HG02759 (cell line): ENCODE measurements at regions not wholly inside any gene's neighbourhood (a gene's known extent, or its start where the extent isn't known, plus 50 kb on each side); places are given as distances from the start of the nearest gene placed in this dataset.
"Not testable (repeated sequence)": the region's sequence is repeated elsewhere in the genome, so short reads cannot be mapped to it uniquely, and the experiment has no call there.

Source experiments
- ATAC-seq: cut with Tn5 transposase; IDR thresholded peaks from one replicate; pipeline ENCODE4 v1.9.1; 2021; ENCODE audit warnings: mild to moderate bottlenecking, moderate library complexity; ENCODE audit not compliant: unreplicated experiment

- ATAC-seq, result no peak
These were observed 56.3 kb upstream of the SPEF2 start for GRCh38 chr5:35561396-35561795.

DNA sequence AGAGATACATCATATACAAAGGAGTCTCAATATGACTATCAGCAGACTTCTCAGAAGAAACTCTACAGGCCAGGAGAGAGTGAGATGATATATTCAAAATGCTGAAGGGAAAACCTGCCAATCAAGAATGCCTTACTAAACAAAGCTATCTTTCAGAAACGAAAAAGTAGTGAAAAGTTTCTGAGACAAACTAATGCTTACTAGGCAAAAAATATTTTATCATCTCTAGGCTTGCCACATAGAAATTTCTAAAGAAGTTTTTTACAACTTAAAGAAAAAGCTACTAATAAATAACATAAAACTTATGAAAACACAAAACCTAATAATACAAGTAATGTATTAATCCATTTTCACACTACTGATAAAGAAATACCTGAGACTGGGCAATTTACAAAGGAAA lies 59.9 kb upstream of the SPEF2 start:
- ATAC-seq, result no peak

DNA sequence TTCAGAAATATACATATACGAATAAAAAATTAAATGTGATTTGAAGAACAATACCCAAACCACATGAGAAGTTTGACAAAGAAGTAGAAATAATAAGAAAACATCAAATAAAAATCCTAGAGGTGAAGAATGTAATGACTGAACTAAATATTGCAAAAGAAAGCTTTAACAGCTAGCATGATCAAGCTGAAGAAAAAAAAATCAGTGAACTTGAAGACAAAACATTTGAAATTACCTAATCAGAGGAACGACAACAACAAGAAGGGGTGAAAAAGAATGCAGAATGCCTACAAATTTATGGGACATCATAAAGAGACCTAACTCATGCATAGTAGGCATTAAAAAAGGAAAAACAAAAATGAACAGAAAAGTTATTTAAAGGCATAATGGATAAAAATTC lies 60.5 kb upstream of the SPEF2 start:
- ATAC-seq, result no peak

DNA sequence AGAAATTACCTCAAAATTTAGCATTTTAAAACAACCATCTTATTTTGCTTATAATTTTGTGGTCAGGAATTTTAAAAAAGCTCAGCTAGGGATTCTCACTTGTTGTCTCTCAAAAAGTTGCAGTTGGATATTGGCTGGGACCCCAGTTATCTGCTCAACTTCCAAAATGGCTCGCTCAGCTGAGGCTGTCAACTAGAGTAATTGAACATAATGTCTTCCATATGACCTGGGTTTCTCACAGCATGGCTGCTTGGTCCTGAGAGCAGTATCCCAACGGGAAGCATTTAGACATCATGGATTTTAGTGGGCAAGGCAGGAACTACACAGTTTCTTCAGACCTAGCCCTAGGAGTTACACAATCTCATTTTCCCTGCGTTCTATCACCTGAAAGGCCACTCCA lies 63.6 kb upstream of the SPEF2 start:
- ATAC-seq, result no peak

- no peak for ATAC-seq
These were observed 72.5 kb upstream of the SPEF2 start for GRCh38 chr5:35545190-35545589.

DNA sequence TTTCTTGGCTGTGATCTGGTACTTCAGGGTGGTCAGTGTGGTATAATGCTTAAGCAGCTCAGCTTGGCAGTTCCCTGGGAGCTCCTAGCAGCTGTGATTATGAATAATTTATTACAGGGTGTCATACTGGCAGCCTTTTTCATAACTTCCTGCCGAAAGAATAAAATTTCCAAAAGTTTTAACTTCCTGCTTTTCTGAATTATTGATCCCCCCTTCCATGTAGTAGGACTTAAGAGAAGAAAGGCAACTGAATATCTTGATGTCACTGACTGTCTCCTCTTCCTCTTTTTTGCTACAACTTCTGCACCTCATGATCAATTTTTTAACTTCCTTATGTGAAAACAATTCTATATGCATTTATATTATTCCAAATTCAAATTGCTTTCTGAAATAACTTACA lies 74.3 kb upstream of the SPEF2 start:
- ATAC-seq, result no peak

DNA sequence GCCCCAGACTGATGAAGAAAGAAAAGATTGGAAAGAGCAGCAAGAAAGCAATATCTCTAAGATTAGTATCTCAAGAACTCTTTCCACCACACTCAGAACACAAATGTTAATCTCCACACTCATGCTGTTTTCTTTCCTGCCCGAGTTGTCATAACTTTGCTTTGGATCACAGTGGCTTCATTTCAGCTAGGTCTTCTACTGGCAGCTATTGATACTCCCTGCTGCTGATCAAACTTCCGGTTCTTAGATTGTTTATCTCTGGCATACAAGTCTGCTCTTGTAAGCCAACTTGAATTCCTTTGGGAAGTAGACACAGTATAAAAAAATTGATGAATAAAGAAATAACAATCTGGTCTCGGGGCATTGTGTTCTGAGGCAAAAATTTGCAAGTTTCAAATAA lies 77.7 kb upstream of the SPEF2 start:
- ATAC-seq, result no peak

- no peak for ATAC-seq
These were observed 79.3 kb upstream of the SPEF2 start for GRCh38 chr5:35538198-35538931.

DNA sequence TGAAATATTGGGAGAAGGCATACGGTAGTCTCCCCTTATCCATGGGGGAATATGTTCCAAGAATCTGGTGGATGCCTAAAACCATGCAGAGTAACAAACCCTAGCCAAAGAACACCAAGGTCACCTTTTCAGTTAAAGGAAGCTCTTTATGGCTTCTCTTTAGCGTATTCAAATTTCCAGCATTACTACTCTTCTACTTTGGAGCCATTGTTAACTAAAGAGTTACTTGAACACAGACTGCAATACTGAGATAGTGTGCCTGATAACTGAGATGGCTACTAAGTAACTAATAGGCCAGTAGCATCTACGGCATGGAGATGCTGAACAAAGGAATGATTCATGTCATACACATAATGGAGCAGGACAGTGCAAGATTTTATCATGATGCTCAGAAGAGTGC lies 84.5 kb upstream of the SPEF2 start:
- no peak for ATAC-seq

GRCh38 chr5:35531553-35531952 lies 86.1 kb upstream of the SPEF2 start:
- ATAC-seq, result not testable (repeated sequence)

- peak; percentile 100 for ATAC-seq
These were observed 99.6 kb upstream of the SPEF2 start for GRCh38 chr5:35518104-35518503.

- ATAC-seq, result no peak
These were observed 101.4 kb upstream of the SPEF2 start for GRCh38 chr5:35516271-35516670.

DNA sequence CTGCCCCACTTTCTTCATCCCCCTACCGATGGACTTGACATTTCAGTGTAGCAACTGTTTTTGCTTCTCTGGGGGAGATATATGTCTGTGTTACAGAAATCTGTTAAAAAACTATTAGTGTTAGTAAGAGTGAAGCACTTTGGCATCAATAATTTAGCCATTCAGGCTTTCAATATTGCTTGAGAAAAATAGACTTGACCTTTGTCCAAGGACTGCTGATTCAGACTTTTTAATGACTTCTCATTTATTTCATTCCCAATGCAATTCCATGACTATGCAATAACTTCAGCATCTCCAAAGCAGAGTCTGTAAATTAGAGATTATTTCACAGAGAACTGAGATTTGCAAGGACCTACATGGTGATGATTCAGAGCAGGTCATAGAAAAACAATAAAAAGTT lies 104.1 kb upstream of the SPEF2 start:
- no peak for ATAC-seq

GRCh38 chr5:35502206-35502605 lies 115.5 kb upstream of the SPEF2 start:
- no peak for ATAC-seq

GRCh38 chr5:35488791-35489190 lies 128.9 kb upstream of the SPEF2 start:
- no peak for ATAC-seq

DNA sequence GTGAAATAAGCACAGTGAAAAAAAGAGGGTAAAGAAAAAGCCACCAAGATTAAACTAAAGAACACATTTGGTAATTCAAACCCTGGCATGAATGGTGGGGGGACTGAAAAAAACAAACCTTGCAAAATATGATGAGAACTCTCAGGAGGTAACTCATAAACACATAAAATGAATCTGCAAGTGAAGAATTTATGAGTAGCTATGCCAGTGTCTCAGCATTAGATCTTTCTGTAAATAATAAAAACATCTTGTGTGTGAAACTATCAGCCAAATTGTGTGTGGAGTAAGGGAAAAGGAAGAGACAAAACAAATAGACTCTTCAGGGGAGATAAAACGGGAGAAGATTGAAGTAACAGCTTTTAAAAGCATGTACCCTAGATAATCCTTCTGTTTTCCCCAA lies 129.6 kb upstream of the SPEF2 start:
- ATAC-seq, result no peak

DNA sequence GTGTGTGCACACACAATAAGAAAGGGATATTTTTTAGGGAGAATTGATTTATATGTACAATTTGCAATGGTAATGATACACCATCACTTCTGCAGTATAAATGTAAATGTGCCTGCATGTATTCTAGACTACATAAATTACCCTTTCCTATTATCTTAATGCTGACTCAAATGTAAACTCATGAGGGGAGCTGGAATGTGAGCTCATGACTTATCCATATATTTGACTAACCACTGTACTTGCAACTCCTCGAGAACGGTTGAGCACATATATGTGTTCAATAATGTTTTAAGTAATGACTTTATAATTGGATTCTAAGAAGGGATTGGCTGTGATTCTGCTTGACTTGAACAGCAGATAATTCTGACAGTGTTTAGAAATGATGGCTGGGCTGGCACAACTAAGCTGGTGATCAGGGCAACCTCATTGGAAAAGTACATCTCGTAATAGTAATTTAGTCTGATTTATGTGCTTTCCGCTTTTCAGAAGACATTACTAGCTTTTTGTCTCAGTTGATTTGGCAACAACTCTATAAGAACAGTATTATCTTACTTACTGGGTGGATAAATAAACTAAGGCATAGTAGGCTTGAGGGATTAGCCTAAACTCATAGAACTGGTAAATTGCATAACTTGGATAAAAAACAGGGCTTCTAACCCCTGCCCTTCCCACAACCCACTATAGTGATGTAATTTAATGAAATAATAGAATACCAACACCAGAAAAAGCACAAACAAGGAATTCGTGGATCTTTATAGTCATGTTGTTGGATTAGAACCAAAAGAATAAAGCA lies 130.2 kb upstream of the SPEF2 start:
- no peak for ATAC-seq

DNA sequence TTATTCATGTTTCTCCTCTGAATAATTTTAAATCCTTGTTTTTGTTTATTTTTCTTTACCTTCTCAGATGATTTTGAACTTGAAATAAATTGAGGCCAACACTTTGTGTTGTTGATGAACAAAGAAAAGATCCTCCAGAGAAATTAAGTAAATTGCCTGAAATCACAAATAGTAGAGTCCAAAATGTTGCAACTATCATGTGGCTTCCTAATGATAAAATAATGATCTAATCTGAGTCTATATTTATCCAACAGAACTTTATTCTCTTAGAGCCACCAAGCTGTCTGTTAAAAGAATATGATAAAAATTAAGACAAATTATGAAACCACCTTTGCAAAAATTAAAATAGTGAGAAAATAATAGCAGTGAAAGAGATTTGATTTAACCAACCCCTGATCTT lies 132.2 kb upstream of the SPEF2 start:
- ATAC-seq, result no peak

DNA sequence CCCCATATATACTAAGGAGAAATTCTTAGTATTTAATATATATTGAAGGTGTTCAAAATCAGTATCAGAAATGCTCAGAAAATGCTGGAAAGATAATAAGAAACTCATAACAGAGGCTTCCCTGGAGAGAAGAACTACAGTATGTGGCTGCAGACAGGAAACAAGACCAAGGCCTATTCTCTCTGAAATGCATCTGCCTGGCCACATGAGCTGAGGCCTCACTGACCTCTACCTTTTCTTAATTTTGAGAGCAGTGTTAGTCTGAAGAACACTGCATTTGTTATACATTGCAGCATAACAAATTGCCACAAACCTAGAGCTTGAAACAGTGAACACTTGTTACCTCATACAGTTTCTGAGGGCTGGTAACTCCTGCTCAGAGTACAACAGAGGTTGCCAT lies 133.4 kb upstream of the SPEF2 start:
- peak; percentile 45 for ATAC-seq

- no peak for ATAC-seq
These were observed 133.9 kb upstream of the SPEF2 start for GRCh38 chr5:35483780-35484179.

- no peak for ATAC-seq
These were observed 134.5 kb upstream of the SPEF2 start for GRCh38 chr5:35483191-35483590.

DNA sequence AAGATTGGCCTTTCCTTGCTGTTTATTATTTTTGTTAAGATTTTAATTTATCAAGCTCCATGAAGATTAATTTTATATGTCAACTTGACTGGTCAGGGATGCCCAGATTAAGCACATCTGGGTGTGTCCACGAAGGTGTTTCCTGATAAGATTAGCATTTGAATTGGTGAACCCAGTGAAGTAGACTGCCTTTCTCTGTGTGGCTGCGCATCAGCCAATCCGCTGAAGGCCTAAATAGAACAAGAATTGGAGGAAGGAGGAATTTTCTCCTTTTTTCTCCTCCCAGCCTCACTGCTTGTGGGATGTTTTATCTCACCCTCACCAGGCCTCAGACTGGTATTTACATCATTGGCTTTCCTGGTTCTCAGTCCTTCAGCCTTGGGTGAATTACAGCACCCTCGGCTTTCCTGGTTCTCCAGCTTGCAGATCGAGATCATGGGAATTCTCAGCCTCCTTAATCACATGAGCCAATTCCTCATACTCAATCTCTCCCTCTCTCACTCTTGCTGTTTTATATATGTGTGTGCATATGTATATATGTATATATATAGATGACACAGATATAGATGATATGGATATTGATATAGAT lies 135.4 kb upstream of the SPEF2 start:
- no peak for ATAC-seq
